ENCODE measurements at regions not wholly inside any gene's neighbourhood (a gene's known extent, or its start where the extent isn't known, plus 50 kb on each side); places are given as distances from the start of the nearest gene placed in this dataset.
"Not testable (repeated sequence)": the region's sequence is repeated elsewhere in the genome, so short reads cannot be mapped to it uniquely, and the experiment has no call there.

DNA sequence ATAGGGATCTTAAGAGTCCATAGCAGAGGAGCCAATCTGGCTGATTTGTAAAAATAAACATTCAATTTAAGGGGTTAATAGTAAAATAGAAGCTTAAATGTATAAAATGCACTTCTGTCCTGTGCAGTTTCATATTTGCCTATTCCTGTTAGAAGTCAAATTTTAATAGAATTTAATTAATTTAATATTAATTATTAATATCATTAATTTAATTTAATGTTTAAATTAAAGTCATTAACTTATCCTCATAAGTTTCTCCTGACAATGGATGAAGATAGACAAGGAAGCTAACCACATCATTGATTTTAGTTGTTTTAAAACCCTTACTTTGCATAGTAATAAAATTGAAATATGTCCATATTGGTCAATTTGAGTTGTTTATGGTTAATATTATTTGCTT lies 1096.2 kb upstream of the EPHA6 start:
- no peak for DNase-seq

- no peak for DNase-seq
These were observed 1094.9 kb upstream of the EPHA6 start for GRCh38 chr3:95719481-95719880.

DNA sequence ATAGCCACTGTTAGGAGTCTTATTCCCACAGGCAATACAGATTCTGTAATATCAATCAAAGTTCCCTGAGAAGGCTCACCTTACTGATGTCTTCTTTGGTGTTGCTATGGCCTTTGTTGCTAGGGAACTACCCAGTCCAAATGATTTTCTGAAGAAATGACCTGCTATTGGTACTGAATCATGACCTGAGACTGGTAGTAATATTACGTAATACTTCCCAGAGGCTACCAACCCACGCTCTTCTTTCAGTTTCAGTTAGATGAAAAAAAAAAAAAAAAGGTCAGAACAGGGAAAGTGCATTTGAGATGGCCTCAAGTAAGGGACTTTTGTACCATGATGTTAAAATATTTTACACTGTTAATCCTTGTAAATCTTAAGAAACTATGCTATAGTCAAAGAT lies 1092.5 kb upstream of the EPHA6 start:
- DNase-seq = no peak

DNA sequence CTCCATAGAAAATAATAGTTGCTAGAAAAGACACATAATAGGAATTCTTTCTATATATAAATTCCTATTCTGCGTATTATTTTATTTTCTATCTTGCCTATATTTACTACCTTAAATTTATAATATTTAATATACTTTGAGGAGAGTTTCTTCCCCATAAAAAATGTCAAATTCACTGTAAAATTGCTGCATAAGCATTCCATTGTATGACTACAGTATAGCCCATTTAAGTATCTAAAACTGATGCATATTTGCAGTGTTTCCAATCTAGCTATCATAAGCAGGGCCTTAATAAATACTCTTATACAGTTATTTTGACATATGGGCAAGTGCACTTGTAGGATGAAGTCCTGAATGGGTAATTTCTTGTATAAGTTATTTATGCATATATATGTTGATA lies 1088.6 kb upstream of the EPHA6 start:
- no peak for DNase-seq

GRCh38 chr3:95731753-95732152 lies 1082.6 kb upstream of the EPHA6 start:
- DNase-seq = no peak

- no peak for DNase-seq
These were observed 1081.1 kb upstream of the EPHA6 start for GRCh38 chr3:95733336-95733735.

DNA sequence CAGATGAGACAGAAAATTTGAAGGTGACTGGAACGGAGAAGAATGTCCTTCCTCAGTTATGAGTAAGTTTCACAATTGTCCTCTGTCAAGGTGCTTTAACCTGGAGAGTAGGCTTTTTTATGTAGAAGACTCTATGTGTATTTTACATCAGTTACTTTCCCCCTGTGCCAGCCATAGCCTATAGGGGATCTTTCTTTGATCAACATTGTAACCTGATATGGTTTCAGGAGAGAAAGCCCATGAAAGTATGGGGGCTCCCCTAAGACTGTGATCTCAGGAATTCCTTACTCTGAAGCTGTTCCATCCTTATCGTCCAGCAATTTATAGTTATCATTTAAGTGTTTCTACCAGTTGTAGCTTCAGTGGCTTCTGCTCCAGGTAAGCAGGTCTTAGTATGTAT lies 1076.3 kb upstream of the EPHA6 start:
- no peak for DNase-seq

GRCh38 chr3:95744896-95745295 lies 1069.5 kb upstream of the EPHA6 start:
- not testable (repeated sequence) for DNase-seq

DNA sequence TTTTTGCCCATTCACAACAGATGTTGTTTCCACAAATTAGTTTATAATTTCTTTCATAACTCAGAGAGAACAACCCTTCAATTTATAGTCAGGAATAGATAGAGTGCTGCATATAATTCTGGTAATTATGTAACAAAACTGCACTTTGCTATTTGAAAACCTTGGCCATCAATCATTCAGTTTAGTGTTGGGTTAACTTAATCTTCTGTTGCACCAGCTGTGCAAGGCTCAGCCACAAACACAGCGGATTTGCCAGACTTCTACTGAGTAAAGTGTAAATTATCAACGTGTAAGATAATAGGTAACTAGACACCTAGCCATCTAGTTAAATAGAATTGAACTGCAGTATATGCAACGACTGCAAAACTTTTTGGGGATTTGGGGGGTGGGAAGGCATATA lies 1064.3 kb upstream of the EPHA6 start:
- no peak for DNase-seq

DNA sequence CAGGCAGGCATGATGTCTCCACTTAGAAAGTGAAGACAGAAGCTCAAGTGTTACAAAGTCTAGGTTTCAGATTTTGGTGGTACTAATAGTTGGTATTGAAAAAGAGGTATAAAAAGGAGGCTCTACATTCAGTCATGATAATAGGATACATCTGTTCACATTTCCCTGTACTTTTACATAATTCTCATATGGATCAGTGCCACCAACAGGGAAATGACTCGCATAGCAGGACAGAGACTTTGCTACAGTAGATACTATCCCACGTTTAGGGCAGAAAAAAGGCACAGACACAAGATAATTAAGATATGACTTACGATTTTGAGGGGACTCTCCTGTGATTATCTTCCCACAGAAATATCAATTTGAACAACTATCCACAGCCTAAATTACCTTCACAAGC lies 1062.9 kb upstream of the EPHA6 start:
- no peak for DNase-seq

- DNase-seq = no peak
These were observed 1062.2 kb upstream of the EPHA6 start for GRCh38 chr3:95752199-95752598.

DNA sequence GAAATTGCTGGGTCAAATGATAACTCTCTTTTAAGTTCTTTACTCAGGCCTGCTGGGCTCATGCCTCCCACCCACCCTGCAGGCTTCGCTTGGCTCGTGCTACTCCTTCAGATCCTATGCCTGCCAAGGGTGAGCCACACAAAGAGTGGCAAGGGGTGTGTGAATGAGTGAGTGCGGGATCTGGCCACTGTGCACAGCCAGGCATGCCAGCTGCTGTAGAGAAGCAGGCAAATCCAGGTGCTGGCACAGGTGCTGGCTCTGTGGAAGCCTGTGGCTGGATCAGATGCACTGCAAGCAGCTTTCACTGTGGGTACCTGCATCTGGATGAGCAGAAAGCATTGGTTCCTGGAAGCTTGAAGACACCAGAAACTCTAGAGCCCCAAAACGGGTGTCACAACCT lies 1055.7 kb upstream of the EPHA6 start:
- DNase-seq = no peak

DNA sequence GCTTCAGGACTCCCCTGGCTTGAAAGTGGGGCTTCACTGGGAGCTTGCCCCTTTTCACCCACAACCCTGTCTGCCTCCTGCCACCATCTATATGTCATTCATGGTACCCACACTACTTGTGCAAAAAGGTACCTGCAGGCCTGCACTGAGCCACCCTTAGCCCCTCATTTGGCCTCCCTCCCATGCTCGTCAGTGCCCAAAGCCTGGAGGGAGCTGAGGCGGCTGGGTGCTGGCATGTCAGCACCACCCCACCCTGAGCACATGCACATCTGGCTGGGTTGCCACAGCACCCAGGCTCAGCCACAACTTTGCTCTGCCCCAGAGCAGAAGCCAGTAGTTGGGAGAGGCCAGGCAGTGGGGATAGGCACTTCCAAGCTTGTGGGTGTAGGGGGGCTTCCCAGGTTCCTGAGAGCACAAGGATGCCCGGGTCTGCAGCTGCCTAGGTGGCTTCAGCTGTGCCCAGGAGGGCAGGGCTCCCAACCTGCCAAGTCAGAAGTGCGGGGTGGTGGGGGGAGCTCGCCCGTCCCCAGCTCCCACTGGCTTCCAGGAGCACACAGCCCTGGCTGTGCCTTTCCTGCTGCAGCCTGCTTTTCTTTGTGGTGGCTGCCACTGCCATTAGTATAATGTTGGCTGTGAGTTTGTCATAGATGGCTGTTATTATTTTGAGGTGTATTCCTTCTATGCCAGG lies 1054.6 kb upstream of the EPHA6 start:
- DNase-seq = no peak

- no peak for DNase-seq
These were observed 1038.8 kb upstream of the EPHA6 start for GRCh38 chr3:95775486-95776094.

- no peak for DNase-seq
These were observed 1032.8 kb upstream of the EPHA6 start for GRCh38 chr3:95781598-95781997.

- DNase-seq = no peak
These were observed 1025.3 kb upstream of the EPHA6 start for GRCh38 chr3:95789111-95789510.

DNA sequence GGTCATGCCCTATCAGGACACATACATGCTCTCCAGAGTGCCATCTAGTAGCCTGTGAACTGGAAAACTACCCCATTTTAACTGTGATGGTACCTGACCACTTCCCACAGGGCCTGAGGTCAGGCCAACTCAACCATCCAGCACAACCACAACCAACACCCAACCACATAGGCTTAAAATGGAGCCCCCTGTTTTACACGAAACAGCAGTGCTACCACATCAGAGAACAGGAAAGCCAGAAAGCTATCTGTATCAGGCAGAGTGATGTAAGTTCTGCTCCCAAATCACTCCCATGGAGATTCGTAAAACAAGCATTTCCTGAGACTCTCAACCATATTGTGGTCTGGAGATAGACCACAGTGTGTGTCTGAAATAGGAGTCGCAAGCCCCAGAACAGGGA lies 1017.3 kb upstream of the EPHA6 start:
- DNase-seq = no peak

GRCh38 chr3:95798628-95799027 lies 1015.8 kb upstream of the EPHA6 start:
- DNase-seq = no peak

GRCh38 chr3:95810462-95810861 lies 1003.9 kb upstream of the EPHA6 start:
- no peak for DNase-seq

DNA sequence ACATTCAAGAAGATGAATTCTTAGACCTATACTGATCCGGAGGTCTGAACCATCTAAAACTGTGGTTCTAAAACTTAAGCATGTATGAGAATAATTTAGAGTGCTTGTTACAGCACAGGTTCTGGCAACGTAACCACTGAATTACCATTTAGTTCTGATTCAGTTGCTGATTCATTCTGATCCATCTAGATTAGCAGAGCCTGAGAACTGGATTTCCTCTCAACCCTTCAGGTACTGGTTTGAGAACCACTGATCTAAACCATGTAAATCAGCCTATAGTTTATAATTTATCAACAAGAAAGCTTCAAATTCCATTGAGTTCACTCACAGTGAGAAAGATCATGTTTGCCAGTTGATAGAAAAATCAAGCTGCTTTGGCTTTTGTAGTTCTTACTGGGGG lies 1001.1 kb upstream of the EPHA6 start:
- no peak for DNase-seq

GRCh38 chr3:95815828-95816227 lies 998.6 kb upstream of the EPHA6 start:
- no peak for DNase-seq

DNA sequence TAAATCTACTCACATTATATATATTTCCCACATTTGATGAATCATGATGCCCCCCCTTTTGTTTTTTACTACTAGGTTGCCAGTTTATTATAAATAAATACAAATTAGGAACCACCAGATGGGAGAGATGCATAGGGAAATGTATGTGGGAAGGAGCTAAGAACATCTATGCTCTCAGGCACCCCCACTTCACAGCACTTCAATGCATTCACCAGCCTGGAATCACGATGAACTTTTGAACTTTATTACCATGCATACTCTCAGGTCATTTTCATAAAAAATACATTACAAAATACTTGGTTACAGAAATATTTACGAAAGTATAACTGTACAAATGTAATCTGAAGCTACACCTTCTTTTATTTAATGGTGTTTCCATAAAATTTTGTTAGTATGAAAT lies 988.0 kb upstream of the EPHA6 start:
- no peak for DNase-seq

DNA sequence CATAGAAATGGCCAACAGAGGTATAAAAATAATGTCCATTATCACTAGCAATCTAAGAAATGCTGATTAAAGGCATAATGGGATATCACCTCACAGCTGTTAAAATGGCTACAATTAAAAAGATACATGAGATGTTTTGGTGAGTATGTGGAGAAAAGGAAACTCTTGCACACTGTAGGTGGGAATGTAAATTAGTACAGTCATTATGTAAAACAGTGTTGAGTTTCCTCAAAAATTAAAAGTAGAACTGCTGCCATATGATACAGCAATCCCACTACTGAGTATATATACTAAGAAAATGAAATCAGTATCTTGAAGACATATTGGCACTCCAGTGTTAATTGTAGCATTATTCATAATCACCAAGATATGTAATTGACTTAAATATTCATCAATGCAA lies 982.2 kb upstream of the EPHA6 start:
- no peak for DNase-seq

DNA sequence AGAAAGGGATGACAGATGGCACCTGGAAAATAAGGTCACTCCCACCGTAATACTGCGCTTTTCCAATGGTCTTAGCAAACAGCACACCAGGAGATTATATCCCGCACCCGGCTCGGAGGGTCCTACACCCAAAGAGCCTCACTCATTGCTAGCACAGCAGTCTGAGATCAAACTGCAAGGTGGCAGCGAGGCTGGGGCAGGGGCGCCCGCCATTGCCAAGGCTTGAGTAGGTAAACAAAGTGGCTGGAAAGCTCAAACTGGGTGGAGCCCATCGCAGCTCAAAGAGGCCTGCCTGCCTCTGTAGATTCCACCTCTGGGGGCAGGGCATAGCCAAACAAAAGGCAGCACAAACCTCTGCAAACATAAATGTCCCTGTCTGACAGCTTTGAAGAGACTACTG lies 953.8 kb upstream of the EPHA6 start:
- DNase-seq = not testable (repeated sequence)

DNA sequence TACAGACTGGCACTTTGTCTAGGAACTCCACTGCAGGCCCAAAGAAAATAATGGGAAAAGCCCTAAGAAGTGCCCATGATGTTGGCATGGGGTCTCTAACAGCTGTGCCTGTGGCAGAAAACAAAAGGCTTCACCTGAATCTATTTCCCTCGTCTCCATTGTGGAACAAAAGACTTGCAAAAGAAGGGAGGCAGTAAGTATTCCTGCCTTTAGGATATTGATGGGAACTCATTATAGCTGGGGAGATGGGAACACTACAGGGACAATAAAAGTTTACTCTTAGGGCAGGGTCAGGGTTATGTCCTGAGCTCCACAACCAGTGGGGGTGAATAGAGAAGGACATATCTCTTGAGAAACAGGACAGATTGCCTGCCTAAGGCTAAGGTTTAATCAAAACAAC lies 930.6 kb upstream of the EPHA6 start:
- DNase-seq = no peak

All from SIG-M5 (cell line).